ENCODE measurements at regions not wholly inside any gene's neighbourhood (a gene's known extent, or its start where the extent isn't known, plus 50 kb on each side); places are given as distances from the start of the nearest gene placed in this dataset.

DNA sequence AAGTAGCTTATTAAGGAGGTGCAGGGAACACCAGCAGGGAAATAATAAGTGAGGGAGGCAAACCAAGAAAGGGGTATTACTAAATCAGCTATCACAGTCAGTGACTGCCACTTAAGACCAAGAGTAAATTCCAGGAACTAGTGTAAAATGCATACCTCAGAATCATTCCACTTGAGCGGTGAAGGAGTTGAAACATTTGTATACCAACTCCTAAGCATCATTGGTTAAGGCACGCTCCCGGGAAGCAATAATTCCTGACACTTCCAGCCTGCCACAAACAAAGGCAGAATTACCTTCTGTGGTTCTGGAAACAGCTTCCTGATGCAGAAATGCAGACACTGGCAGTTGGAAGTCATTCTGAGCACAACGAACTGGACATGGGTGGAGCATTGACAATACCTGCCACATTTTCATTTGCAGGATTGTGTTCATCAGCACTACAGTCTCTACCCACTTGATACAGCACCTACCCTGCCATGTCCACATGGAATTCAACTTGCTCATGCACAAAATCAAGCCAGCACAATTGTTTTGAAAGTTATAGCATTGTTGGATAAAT lies 82.1 kb downstream of the PPP1R2C start:
- TF ChIP-seq, protein P1, sequence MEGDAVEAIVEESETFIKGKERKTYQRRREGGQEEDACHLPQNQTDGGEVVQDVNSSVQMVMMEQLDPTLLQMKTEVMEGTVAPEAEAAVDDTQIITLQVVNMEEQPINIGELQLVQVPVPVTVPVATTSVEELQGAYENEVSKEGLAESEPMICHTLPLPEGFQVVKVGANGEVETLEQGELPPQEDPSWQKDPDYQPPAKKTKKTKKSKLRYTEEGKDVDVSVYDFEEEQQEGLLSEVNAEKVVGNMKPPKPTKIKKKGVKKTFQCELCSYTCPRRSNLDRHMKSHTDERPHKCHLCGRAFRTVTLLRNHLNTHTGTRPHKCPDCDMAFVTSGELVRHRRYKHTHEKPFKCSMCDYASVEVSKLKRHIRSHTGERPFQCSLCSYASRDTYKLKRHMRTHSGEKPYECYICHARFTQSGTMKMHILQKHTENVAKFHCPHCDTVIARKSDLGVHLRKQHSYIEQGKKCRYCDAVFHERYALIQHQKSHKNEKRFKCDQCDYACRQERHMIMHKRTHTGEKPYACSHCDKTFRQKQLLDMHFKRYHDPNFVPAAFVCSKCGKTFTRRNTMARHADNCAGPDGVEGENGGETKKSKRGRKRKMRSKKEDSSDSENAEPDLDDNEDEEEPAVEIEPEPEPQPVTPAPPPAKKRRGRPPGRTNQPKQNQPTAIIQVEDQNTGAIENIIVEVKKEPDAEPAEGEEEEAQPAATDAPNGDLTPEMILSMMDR (conservative IDR thresholded peaks at IDR 0.05 in 1 of 2, IDR thresholded peaks at IDR 0.05 in 1 of 2; ENCODE audit: extremely low read depth in 1 of 2, insufficient read depth in 1 of 2, low read depth in 1 of 2, low read length in 2 of 2): no peak
- no peak for TF ChIP-seq EZH2 (IDR thresholded peaks at IDR 0.05; ENCODE audit: borderline replicate concordance, low read length)

Data from mammary epithelial cell (primary cell).